ENCODE measurements at regions not wholly inside any gene's neighbourhood (a gene's known extent, or its start where the extent isn't known, plus 50 kb on each side); places are given as distances from the start of the nearest gene placed in this dataset.
"Not testable (repeated sequence)": the region's sequence is repeated elsewhere in the genome, so short reads cannot be mapped to it uniquely, and the experiment has no call there.

DNA sequence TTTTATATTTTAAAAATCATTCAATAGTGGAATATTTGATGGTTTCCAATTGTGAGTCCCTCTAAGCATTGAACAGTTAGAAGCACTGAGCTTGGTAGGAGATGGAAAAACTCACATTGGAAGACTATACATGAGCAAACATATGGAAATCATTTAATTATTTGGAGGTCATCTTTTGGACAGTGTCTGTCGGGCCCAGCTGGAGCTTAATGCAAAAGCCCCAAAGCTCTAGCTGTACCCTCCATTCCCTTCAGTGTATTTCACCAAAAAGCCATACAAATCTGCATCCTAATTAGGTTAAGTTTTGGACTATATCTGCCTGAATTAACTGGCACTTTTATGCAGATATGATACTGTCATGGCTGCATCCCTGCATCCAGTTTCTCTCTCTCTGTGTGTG is 365.7 kb downstream of the FLRT2 start:
- DNase-seq (ENCODE audit: low read depth): no peak

DNA sequence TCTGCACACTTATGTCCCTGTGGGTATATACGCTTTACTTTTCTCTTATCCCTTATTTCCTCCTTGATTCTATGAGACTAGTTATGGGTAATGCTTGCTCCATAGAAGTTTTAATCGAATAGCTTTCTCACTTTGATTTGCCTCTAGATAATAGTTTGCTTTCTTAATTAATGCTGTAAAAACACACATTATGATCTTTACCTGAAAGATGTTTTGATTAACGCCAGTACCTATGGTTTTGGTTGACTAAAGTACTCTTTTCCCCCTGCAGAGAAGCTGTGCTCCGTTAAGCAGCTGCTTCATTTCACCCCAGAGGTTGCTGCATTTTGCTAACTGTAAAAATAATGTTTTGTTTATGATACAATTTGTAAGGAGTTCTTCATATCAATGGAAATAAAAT is 362.3 kb downstream of the FLRT2 start:
- no peak for DNase-seq (ENCODE audit: low read depth)

DNA sequence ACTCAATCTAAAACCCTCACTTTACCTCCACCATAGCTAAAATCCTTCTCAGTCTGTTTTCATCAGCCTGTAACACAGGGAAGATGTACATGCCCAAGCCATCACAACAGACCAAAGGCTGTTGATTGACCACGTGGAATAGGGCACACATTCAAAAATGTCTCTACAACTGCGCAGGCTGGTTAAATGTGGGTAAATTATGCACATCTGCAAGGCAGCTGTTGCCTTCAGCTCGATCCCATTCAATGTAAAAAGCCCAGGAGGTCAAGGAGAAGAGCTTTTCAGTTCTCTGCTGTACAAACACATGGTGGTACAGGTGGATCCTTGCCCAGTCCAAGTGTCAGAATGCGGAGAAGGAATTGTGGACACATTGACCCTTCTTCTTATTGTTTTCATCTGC is 354.0 kb downstream of the FLRT2 start:
- DNase-seq (ENCODE audit: low read depth): no peak

DNA sequence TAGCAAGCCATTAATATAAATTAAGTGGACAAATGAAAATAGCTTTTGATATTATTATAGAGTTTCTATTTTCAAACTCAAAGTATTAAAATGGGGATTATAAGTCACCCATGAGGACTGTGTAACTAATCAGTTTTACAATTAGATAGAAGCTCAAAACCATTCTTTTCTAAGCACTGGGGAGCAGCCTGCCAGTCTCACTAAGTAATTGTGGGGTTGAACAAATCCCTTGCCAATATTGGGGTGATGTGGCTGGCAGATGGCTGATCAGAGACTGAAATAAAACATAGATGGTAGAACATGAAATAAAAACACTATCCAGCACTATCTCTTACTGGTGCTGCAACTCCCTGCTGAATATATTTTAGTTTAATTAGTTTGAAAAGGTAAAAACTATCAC is 353.2 kb downstream of the FLRT2 start:
- no peak for DNase-seq (ENCODE audit: low read depth)

DNA sequence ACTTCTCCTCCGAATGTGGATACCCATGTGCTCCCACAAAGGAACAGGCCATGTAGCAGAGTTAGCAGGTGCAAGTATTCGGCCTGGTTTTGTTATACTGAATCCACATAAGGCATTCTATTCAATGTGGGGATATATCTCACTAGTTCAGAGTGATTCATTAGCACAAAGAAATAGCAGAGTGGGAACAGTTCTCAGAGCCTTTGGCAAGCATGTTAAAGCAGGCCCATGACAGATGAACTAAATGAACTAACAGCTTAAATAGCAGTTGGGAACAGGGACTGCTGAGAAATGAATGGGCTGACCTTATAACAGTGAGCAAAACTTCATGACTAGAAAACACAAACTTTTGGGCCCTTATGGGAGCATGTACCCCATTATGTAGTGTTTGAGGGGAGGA is 352.0 kb downstream of the FLRT2 start:
- no peak for DNase-seq (ENCODE audit: low read depth)

DNA sequence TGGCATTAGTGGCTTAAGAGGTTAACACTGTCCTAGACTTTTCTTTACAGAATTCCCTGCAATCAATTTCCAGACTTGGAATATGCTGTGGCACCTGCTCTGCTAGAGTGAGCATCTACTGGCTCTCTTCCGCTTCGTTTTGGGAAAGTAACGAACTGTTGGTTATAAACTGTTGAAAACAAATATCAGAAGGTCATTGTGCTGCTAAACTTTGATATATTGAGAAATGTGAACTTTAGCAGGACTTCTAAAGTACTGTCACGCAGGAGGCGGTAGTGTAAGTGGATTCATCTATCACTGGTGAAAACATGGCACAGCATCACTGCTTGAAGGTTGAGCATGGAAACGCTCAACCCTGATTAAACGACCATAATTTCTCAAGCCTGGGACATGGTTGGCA is 348.9 kb downstream of the FLRT2 start:
- no peak for DNase-seq (ENCODE audit: low read depth)

DNA sequence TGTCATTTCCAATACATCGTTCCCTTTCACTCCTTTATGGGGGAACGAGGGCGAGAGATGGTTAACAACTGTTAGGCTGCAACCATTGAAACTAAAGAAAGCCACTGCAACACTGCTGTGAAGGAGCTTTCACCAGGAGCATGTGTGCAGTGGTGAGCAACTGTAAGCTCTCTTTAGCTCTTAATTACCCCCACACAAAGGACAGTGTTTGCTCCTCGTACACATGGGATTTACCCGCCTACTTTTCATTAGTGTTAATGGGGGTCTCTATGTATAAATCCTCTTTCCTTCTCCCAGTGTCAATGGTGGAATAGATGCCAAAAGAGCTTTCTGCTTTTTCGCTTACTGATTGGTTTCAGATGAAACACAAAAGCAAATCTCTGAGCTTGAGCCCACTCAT is 343.1 kb downstream of the FLRT2 start:
- no peak for DNase-seq (ENCODE audit: low read depth)

DNA sequence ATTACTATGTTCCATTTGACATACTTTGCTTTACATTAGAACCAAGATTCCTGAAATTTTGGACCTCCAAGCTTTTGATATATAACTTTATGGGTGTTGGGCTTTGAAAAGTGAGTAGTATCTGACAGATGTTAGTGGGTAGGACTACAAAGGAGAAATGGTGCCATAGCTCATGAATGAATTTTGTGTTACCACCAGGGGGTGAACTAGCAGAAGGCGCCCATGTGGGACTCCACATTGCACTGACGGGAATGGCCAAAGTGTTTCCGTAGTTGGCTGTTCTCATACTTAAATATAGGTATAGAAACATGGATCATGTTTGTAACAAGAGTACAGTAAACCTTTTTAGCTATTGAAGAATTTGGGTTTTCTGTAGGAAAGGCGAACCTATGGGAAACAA is 337.5 kb downstream of the FLRT2 start:
- DNase-seq (ENCODE audit: low read depth): no peak

DNA sequence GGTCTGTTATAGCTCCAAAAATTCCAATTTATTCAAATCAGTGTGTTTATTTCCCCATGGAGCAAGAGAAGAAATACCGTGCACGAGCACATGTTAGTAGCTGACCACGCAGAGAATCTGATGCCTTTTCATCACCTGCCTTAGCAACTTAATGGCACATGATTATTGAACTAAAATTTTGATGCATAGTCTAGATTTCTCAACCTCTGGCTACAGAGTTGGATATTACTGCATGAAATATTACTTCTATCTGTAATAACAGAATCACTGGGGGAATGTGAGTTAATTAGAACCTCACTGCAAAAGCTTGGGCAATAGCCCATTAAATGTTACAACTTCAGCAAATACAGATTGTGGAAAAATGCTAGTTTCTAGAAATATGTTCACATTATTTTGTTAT is 335.8 kb downstream of the FLRT2 start:
- DNase-seq (ENCODE audit: low read depth): no peak

DNA sequence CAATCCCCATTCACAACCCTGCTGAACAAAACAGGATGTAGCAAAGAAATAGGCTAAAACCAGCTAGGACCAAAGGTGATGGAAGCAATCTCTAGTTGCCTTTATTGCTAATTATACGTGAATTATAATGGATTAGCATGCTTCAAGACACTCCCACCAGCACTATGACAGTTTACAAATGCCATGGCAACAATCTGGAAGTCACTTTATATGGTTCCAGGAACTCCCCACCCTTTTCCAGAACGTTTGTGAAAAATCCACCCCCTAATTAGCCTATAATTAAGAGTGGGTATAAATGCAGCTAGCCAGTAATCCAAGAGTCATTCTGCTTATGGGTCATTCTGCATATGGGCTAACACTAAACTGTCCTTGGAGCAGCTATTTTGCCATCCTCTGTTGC is 328.7 kb downstream of the FLRT2 start:
- no peak for DNase-seq (ENCODE audit: low read depth)

DNA sequence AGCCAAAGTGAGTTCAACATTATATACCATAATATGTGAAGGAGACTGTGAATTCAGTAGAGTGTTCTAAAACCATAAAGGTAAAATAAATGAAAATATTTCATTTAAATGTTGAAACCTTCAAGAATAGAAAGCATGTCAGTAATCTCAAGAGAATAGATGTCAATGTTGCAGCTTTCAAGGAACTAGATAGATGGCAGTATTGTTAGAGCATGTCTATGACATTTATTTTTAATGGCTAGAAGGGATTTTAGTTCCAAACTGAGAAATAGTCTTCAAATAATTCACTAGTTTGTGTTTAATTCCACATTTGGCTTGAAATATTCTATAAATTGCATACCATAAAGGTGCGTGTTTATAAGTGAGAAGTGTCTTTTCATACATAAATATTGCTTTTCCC is 326.5 kb downstream of the FLRT2 start:
- no peak for DNase-seq (ENCODE audit: low read depth)

DNA sequence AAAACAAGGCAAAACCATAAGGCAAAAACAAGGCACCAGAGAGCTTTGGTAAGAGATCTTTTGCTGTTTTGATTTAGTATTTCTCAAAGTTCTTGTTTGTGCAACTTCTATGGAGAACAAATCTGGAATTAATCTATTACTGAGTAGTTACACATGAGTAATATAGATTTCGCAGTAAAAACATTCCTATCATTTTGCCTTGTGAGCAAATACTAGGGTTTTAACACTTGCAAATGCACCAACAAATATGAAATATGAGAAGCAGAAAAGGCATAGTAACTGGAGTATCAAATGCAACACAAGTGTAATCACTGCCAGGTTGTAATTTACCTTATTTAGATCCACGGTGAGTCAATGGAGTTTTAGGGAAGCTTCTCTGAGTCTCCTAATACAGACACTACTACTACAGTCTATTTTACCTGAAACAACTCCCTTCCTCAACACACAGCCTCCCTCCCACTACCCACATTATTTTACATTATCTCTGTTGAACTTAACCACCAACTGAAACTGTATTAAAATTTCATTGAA is 324.1 kb downstream of the FLRT2 start:
- no peak for DNase-seq (ENCODE audit: low read depth)

DNA sequence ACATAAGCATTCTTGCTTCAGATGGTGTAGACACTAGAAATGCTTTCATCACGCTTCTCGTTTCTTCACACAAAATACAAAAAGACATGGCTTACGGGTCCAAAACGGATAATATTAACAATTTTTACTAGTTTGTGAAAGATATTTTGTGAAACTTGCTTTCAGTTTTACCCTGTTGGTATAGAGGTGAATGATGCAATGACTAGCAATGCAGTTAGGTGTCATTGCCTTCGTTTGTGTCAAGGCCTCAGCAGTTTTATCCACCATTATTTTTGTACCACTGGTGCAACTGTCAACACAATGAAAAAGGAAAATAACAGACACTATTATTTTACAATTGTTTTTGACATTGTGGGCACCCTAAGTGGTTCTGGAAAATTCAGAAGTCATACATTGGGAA is 323.0 kb downstream of the FLRT2 start:
- no peak for DNase-seq (ENCODE audit: low read depth)

DNA sequence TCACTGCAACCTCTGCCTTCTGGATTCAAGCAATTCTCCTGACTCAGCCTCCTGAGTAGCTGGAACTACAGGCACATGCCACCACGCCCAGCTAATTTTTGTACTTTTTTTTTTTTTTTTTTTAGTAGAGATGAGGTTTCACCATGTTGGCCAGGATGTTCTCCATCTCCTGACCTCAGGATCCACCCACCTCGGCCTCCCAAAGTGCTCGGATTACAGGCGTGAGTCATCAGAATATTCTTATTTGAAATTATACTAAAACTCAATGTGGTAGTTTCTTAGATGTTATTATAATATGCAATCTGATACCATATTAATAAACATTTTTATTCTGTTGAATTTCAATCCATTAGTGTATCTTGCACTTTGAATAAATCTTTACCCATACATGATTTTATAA is 322.2 kb downstream of the FLRT2 start:
- not testable (repeated sequence) for DNase-seq (ENCODE audit: low read depth)

DNA sequence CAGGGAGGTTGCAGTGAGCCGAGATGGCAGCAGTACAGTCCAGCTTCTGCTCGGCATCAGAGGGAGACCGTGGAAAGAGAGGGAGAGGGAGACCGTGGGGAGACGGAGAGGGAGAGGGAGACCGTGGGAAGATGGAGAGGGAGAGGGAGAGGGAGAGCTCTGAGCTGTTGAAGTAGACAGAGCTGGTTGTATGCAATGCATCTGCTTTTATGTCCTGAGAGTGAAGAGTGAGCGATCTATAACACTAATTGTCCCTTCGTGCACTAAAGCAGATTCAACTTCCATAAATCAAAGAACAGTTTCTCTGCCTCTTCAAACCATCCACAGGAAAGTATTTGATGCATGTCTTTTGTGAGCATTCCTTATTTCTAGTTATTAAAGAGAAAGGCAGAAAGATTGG is 300.6 kb downstream of the FLRT2 start:
- not testable (repeated sequence) for DNase-seq (ENCODE audit: low read depth)

DNA sequence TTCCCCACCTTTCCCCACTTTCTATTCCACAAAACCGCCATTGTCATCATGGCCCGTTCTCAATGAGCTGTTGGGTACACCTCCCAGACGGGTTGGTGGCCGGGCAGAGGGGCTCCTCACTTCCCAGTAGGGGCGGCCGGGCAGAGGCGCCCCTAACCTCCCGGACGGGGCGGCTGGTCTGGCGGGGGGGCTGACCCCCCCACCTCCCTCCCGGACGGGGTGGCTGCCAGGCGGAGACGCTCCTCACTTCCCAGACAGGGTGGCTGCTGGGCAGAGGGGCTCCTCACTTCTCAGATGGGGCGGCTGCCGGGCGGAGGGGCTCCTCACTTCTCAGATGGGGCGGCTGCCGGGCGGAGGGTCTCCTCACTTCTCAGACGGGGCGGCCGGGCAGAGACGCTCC is 299.7 kb downstream of the FLRT2 start:
- not testable (repeated sequence) for DNase-seq (ENCODE audit: low read depth)

DNA sequence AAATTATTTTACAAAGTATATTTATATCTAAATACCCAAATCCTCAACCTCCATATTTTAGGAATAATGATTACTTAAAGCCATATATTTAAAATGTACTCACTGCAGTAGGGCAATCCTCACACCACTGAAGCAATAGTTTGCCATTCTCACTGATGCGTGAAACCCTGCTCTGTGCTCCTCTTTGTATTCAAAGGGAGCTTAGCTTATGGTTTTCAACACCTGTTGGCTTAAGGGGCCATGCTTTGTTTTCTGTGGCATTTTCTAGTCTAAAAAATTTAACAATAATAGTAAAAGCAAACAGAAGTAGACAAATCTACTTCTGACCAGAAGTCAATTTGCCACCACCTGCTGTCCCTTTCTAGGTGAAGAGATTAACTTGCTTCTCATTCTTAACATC is 294.6 kb downstream of the FLRT2 start:
- no peak for DNase-seq (ENCODE audit: low read depth)

DNA sequence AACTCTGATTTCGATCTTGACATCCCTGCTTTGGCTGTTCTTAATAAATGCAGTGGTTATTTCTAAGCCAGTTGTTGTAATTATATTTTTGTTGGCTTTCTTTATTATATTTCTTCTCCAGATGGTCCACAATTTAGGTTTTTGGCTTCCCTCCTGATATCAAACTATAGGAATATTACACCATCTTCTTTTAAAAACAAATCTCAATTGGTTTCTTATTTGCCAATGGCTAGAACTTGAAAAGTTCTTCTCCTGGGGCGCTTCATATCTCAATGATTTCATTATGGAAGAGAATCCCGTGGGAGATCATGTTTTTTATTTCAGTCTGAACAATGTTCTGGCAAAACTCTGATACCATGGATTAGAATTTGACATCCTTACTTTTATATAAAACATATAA is 292.3 kb downstream of the FLRT2 start:
- no peak for DNase-seq (ENCODE audit: low read depth)

DNA sequence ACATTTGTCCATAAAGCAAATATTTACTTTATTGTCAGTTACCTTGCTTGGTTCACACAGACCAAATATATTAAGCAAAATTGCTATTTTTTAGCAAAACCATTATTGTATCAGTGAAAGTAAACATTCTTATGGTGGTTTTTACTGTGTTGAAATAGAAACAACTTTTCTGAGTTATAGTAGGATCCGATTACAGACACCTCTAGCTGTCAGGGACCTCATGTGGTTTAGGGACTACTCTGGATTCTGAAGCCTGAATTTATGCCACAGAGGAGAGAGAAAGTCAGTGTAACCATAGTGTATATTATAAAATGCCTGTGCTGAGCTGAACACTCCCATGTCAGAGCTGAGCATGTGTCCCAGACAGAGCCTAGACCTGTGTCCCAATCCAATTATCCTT is 287.5 kb downstream of the FLRT2 start:
- DNase-seq (ENCODE audit: low read depth): no peak

DNA sequence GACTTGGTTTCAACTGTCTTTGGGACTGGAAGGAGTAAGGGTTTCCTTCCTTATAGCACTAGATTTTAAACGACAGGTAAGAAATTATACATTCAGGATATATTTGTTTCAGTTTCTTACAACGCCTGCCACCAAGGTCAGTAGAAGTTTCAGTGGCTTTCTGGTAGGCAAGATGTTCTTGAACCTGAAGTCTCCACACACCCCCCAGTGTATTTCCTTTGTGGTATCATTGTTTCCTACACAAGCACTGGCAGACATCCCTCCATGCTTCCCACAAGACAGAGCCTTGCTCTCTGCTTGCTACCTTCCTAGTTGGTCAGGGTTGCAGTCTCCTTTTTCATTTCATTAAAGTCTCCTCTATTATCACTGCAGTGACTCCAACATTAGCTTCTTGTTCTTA is 283.1 kb downstream of the FLRT2 start:
- no peak for DNase-seq (ENCODE audit: low read depth)

DNA sequence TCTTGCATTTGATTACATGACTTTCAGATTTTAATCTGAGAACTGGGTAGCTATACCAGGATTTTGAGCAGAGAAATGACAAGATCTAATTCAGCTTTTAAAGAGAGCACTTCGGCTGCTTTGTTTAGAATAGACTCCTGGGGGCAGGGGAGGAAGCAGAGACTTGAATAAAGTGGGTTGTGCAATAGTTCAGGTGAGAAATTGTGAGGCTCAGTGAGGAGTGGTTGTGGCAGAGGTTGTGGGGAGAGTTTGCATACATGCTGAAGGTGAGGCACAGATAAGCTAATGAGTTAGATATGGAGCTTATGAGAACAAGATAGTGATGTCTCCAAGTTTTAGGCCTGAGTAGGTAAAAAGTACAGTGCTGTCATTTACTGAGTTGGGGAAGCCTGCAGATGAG is 281.4 kb downstream of the FLRT2 start:
- DNase-seq (ENCODE audit: low read depth): no peak

DNA sequence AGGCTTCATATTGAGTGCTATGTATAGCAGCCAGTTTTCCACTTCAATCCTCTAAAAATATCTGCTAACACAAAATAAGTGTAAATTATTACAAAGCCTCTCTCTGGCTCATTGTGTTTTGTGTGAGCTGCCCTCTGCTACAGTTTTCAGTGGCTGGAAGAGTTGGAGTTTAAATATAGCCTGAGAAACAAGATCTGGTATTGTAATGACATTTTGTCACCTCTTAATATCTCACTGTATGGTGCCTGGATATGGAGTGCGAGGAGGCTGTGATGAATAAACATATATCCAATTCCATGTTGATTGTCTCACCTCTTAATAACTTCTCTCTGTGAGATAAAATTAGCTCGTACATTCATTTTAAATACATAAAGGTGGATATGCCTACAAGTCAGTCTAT is 269.7 kb downstream of the FLRT2 start:
- no peak for DNase-seq (ENCODE audit: low read depth)

DNA sequence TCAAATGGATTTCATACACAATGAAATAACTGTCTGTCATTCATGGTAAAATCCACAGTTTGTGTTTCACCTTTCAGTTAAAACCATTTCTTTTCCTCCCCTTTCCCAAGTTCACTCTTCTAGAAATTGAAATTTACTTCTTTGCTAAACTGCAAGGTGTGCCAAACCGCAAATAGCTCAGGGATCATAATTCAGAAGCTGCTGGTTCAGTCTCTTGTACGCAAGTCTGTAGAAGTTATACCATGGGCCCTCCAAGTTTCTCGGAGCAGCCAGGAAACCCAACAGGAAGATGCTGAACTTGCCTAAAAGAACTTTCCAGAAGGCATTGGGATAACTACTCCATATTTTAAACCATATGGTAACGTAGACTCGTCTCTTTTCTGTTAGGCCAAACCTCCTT is 268.9 kb downstream of the FLRT2 start:
- DNase-seq (ENCODE audit: low read depth): no peak

DNA sequence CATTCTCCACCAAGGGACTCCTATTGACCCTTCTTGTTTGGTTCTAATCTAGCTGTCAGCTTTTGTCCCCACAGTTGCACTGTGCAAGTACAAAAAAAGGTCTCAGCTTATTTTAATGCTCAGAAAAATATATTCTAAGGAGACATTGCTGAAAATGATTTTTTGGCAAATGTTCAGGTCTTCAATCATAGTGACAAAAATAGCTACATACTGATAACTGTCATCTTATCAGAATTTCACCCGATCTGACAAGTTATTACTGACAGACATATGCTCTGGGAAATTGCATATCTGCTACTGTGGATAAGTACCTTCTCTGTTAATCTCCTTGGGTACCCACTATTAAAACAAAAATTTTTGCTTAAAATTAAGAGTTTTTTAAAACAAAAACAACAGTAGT is 263.6 kb downstream of the FLRT2 start:
- no peak for DNase-seq (ENCODE audit: low read depth)

DNA sequence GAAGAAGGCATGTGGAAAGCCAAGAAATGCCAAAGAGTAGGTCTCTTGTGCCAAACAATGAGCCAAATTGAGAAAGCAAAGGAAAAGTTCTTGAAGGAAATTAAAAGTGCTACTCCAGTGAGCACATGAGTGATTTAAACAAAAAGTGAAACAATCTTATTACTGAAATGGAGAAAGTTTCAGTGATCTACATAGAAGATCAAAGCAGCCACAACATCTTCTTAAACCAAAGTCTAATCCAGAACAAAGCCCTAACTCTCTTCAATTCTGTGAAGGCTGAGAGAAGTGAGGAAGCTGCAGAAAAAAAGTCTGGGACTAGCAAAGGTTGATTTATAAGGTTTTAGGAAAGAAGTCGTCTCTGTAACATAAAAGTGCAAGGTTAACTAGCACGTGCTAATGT is 259.6 kb downstream of the FLRT2 start:
- no peak for DNase-seq (ENCODE audit: low read depth)
